Esophagus squamous epithelium (tissue), 4 donors: ENCODE measurements at regions not wholly inside any gene's neighbourhood (a gene's known extent, or its start where the extent isn't known, plus 50 kb on each side); places are given as distances from the start of the nearest gene placed in this dataset.

ENCODE experiments used
- POLR2A ChIP-seq, 4 donors: fragments of 450-650 bp; IDR thresholded peaks; one replicate each; pipeline ENCODE4 v1.6.1; 2017; ENCODE audit warnings: antibody characterized with exemption in 4 of 4, mild to moderate bottlenecking in 4 of 4, moderate library complexity in 3 of 4
- TF ChIP-seq, protein P1 (sequence below), 6 experiments: fragments of 450-650 bp in 4 of 6; fragments of 200-600 bp in 2 of 6; sonication (generic) in 2 of 6; IDR thresholded peaks; one replicate each; pipeline ENCODE4 v1.5.1; 2016 to 2019; ENCODE audit warnings: antibody characterized with exemption in 6 of 6, mild to moderate bottlenecking in 4 of 6, moderate library complexity in 4 of 6

DNA sequence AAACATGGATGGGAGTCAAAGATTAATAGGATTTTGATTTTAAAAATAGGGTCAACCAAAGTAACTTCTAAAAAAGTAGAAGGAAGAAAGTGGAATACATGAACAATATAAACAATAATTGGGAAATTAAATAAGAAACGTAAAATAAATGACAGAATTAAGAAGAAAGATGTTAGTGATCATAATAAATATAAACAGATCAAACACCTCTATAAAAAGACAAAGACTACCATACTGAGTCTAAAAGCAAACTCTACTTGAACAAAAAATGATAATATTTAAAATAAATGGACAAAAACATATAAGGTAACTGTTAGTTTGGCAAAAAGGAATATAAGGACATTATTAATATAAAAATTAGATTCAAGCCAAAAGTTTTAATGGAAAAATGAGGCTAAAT lies 57.7 kb upstream of the ZNF618 start:
- TF ChIP-seq, protein P1, sequence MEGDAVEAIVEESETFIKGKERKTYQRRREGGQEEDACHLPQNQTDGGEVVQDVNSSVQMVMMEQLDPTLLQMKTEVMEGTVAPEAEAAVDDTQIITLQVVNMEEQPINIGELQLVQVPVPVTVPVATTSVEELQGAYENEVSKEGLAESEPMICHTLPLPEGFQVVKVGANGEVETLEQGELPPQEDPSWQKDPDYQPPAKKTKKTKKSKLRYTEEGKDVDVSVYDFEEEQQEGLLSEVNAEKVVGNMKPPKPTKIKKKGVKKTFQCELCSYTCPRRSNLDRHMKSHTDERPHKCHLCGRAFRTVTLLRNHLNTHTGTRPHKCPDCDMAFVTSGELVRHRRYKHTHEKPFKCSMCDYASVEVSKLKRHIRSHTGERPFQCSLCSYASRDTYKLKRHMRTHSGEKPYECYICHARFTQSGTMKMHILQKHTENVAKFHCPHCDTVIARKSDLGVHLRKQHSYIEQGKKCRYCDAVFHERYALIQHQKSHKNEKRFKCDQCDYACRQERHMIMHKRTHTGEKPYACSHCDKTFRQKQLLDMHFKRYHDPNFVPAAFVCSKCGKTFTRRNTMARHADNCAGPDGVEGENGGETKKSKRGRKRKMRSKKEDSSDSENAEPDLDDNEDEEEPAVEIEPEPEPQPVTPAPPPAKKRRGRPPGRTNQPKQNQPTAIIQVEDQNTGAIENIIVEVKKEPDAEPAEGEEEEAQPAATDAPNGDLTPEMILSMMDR (IDR thresholded peaks at IDR 0.05) = no peak
- no peak for TF ChIP-seq POLR2A (IDR thresholded peaks at IDR 0.05)
